GM21737 (cell line): ENCODE measurements at regions not wholly inside any gene's neighbourhood (a gene's known extent, or its start where the extent isn't known, plus 50 kb on each side); places are given as distances from the start of the nearest gene placed in this dataset.
"Not testable (repeated sequence)": the region's sequence is repeated elsewhere in the genome, so short reads cannot be mapped to it uniquely, and the experiment has no call there.

Source experiments
- ATAC-seq: cut with Tn5 transposase; IDR thresholded peaks from one replicate; pipeline ENCODE4 v1.9.1; 2021; ENCODE audit warnings: mild to moderate bottlenecking, moderate library complexity; ENCODE audit not compliant: unreplicated experiment

GRCh38 chr5:159802661-159803060 is 113.6 kb upstream of the ADRA1B start:
- ATAC-seq = no peak

GRCh38 chr5:159804121-159804520 is 112.2 kb upstream of the ADRA1B start:
- ATAC-seq = no peak

- no peak for ATAC-seq
Measured at GRCh38 chr5:159805021-159805420, 111.3 kb upstream of the ADRA1B start.

GRCh38 chr5:159807135-159807534 is 109.1 kb upstream of the ADRA1B start:
- not testable (repeated sequence) for ATAC-seq

GRCh38 chr5:159807586-159807985 is 108.7 kb upstream of the ADRA1B start:
- ATAC-seq = no peak

- ATAC-seq = no peak
Measured at GRCh38 chr5:159811712-159812111, 104.6 kb upstream of the ADRA1B start.

GRCh38 chr5:159812759-159813158 is 103.5 kb upstream of the ADRA1B start:
- not testable (repeated sequence) for ATAC-seq

GRCh38 chr5:159814222-159814621 is 102.1 kb upstream of the ADRA1B start:
- no peak for ATAC-seq

GRCh38 chr5:159814805-159815585 is 101.3 kb upstream of the ADRA1B start:
- no peak for ATAC-seq

GRCh38 chr5:159817262-159818029 is 98.8 kb upstream of the ADRA1B start:
- no peak for ATAC-seq

GRCh38 chr5:159819591-159820411 is 96.5 kb upstream of the ADRA1B start:
- ATAC-seq = no peak

GRCh38 chr5:159820692-159821091 is 95.6 kb upstream of the ADRA1B start:
- no peak for ATAC-seq

- no peak for ATAC-seq
Measured at GRCh38 chr5:159821461-159821940, 94.8 kb upstream of the ADRA1B start.

- no peak for ATAC-seq
Measured at GRCh38 chr5:159824188-159825161, 91.8 kb upstream of the ADRA1B start.

- no peak for ATAC-seq
Measured at GRCh38 chr5:159825551-159826051, 90.7 kb upstream of the ADRA1B start.

GRCh38 chr5:159826351-159827214 is 89.7 kb upstream of the ADRA1B start:
- peak; percentile 97 for ATAC-seq

GRCh38 chr5:159827861-159828260 is 88.4 kb upstream of the ADRA1B start:
- ATAC-seq = no peak

- no peak for ATAC-seq
Measured at GRCh38 chr5:159832073-159832472, 84.2 kb upstream of the ADRA1B start.

GRCh38 chr5:159833088-159833487 is 83.2 kb upstream of the ADRA1B start:
- ATAC-seq = no peak
